Thymus (tissue), 11 donors: ENCODE measurements at regions not wholly inside any gene's neighbourhood (a gene's known extent, or its start where the extent isn't known, plus 50 kb on each side); places are given as distances from the start of the nearest gene placed in this dataset.

Experiments
- DNase-seq, 9 donors: peaks; one replicate each; pipeline ENCODE4 v3.0.0-alpha.2; 2013; ENCODE audit warnings: low spot score in 9 of 9, low read depth in 6 of 9, missing footprints in 1 of 9
- H3K27ac ChIP-seq, 2 donors: one replicate each; pipeline ENCODE4 v1.5.1; 2013; ENCODE audit warnings: control low read depth in 1 of 2, low read depth in 1 of 2, low read length in 1 of 2, mild to moderate bottlenecking in 1 of 2, moderate library complexity in 1 of 2
- H3K27me3 ChIP-seq, 2 donors: one replicate each; pipeline ENCODE4 v1.5.1; 2013; ENCODE audit warnings: low read length in 1 of 2; ENCODE audit not compliant: control insufficient read depth in 2 of 2, insufficient read depth in 1 of 2
- H3K36me3 ChIP-seq, 2 donors: one replicate each; pipeline ENCODE4 v1.5.1; 2013; ENCODE audit warnings: low read length in 1 of 2, mild to moderate bottlenecking in 1 of 2, moderate library complexity in 1 of 2; ENCODE audit not compliant: control insufficient read depth in 2 of 2, insufficient read depth in 2 of 2
- H3K4me1 ChIP-seq, 2 donors: one replicate each; pipeline ENCODE4 v1.5.1; 2013; ENCODE audit warnings: low read length in 2 of 2; ENCODE audit not compliant: control insufficient read depth in 2 of 2, insufficient read depth in 2 of 2
- H3K4me3 ChIP-seq, 2 donors: one replicate each; pipeline ENCODE4 v1.5.1; 2013; ENCODE audit warnings: low read length in 2 of 2, control low read depth in 1 of 2, mild to moderate bottlenecking in 1 of 2
- H3K9me3 ChIP-seq, 2 donors: one replicate each; pipeline ENCODE4 v1.5.1; 2013; ENCODE audit warnings: low read length in 1 of 2, mild to moderate bottlenecking in 1 of 2; ENCODE audit not compliant: control insufficient read depth in 2 of 2, insufficient read depth in 1 of 2
- WGBS: extraction: QIAGEN DNeasy Blood & Tissue Kit; methylation state at CpG from one replicate; pipeline ENCODE4 v1.1.7; 2013; 5-methylcytosine and 5-hydroxymethylcytosine counted together
- donor health status: healthy.

GRCh38 chr4:146061610-146062334 is 113.7 kb upstream of the LSM6 start:
- no peaks in the 10 kb centered on the region for H3K36me3 ChIP-seq
- H3K9me3 ChIP-seq: no peaks in the 10 kb centered on the region
- no peaks in the 10 kb centered on the region for H3K4me1 ChIP-seq
- no peaks in the 10 kb centered on the region for H3K27me3 ChIP-seq
- WGBS: 85% methylated on average over 4 of the region's 4 CpGs
- H3K4me3 ChIP-seq: no peak overlapping the region
- DNase-seq: no peak
- no peak overlapping the region for H3K27ac ChIP-seq

GRCh38 chr4:146059865-146060264 is 115.7 kb upstream of the LSM6 start:
- DNase-seq: peak in 2 of 9 donors; percentile 4 to 30
- Histone ChIP-seq H3K4me3 (no peak overlapping the region), H3K36me3 (no peaks in the 10 kb centered on the region), H3K27me3 (no peaks in the 10 kb centered on the region), H3K4me1 (peaks cover 0 to 3% of the 10 kb centered on the region in 2 donors), H3K9me3 (no peaks in the 10 kb centered on the region), H3K27ac (no peak overlapping the region)
- 75% methylated on average over 3 of the region's 3 CpGs for WGBS

GRCh38 chr4:146059151-146059550 is 116.4 kb upstream of the LSM6 start:
- DNase-seq: peak in 1 of 9 donors; percentile 12
- no peak overlapping the region for H3K27ac ChIP-seq
- no peaks in the 10 kb centered on the region for H3K27me3 ChIP-seq
- H3K4me3 ChIP-seq: no peak overlapping the region
- no peaks in the 10 kb centered on the region for H3K36me3 ChIP-seq
- peaks cover 0 to 6% of the 10 kb centered on the region in 2 donors for H3K4me1 ChIP-seq
- 86% methylated on average over 1 of the region's 1 CpG for WGBS
- no peaks in the 10 kb centered on the region for H3K9me3 ChIP-seq

GRCh38 chr4:146058531-146058930 is 117.0 kb upstream of the LSM6 start:
- Histone ChIP-seq H3K27me3 (no peaks in the 10 kb centered on the region), H3K9me3 (no peaks in the 10 kb centered on the region), H3K36me3 (no peaks in the 10 kb centered on the region), H3K4me1 (peaks cover 0 to 6% of the 10 kb centered on the region in 2 donors), H3K27ac (no peak overlapping the region), H3K4me3 (no peak overlapping the region)
- WGBS: 95% methylated on average over 1 of the region's 1 CpG
- no peak for DNase-seq

- no peaks in the 10 kb centered on the region for H3K9me3 ChIP-seq
- H3K4me3 ChIP-seq: no peak overlapping the region
- no peaks in the 10 kb centered on the region for H3K36me3 ChIP-seq
- H3K27ac ChIP-seq: no peak overlapping the region
- H3K4me1 ChIP-seq: peaks cover 0 to 6% of the 10 kb centered on the region in 2 donors
- peak in 1 of 9 donors; percentile 4 for DNase-seq
- H3K27me3 ChIP-seq: no peaks in the 10 kb centered on the region
Observed at GRCh38 chr4:146054676-146055075, 116.1 kb upstream of the ZNF827 start.

GRCh38 chr4:146053891-146054290 is 115.3 kb upstream of the ZNF827 start:
- Histone ChIP-seq H3K4me1 (peaks cover 0 to 6% of the 10 kb centered on the region in 2 donors), H3K4me3 (no peak overlapping the region), H3K27me3 (no peaks in the 10 kb centered on the region), H3K9me3 (no peaks in the 10 kb centered on the region), H3K36me3 (no peaks in the 10 kb centered on the region), H3K27ac (no peak overlapping the region)
- DNase-seq: no peak
- WGBS: 100% methylated on average over 1 of the region's 1 CpG

- Histone ChIP-seq H3K4me1 (peaks cover 0 to 6% of the 10 kb centered on the region in 2 donors), H3K36me3 (no peaks in the 10 kb centered on the region), H3K4me3 (no peak overlapping the region), H3K27me3 (no peaks in the 10 kb centered on the region), H3K9me3 (peaks cover 0 to 6% of the 10 kb centered on the region in 2 donors), H3K27ac (no peak overlapping the region)
- 96% methylated on average over 3 of the region's 3 CpGs for WGBS
- DNase-seq: no peak
Observed at GRCh38 chr4:146051728-146052391, 113.2 kb upstream of the ZNF827 start.

- Histone ChIP-seq H3K4me1 (peaks cover 0 to 6% of the 10 kb centered on the region in 2 donors), H3K4me3 (no peak overlapping the region), H3K36me3 (no peaks in the 10 kb centered on the region), H3K27me3 (no peaks in the 10 kb centered on the region), H3K9me3 (peaks cover 0 to 6% of the 10 kb centered on the region in 2 donors), H3K27ac (no peak overlapping the region)
- DNase-seq: no peak
Observed at GRCh38 chr4:146051223-146051622, 112.6 kb upstream of the ZNF827 start.

- 83% methylated on average over 4 of the region's 4 CpGs for WGBS
- no peak overlapping the region for H3K27ac ChIP-seq
- H3K4me3 ChIP-seq: no peak overlapping the region
- H3K9me3 ChIP-seq: peaks cover 0 to 6% of the 10 kb centered on the region in 2 donors
- DNase-seq: no peak
- peaks cover 0 to 3% of the 10 kb centered on the region in 2 donors for H3K4me1 ChIP-seq
- no peaks in the 10 kb centered on the region for H3K36me3 ChIP-seq
- H3K27me3 ChIP-seq: no peaks in the 10 kb centered on the region
Observed at GRCh38 chr4:146049802-146050201, 111.2 kb upstream of the ZNF827 start.
